Upper lobe of left lung (tissue), 6 donors: ENCODE measurements at regions not wholly inside any gene's neighbourhood (a gene's known extent, or its start where the extent isn't known, plus 50 kb on each side); places are given as distances from the start of the nearest gene placed in this dataset.

ENCODE experiments used
- ATAC-seq, 2 donors: fragments of 200-7000 bp; cut with Tn5 transposase; one replicate each; pipeline ENCODE4 v1.9.1; 2022; ENCODE audit warnings: mild to moderate bottlenecking in 2 of 2, moderate library complexity in 2 of 2; ENCODE audit not compliant: low FRiP score in 2 of 2
- DNase-seq, 2 donors: peaks; one replicate each; pipeline ENCODE4 v3.0.0-alpha.2; 2019 to 2020
- H3K27ac ChIP-seq, 4 donors: fragments of 200-600 bp; sonication (generic); one replicate each; pipeline ENCODE4 v1.5.1; 2016 to 2019
- H3K27me3 ChIP-seq, 4 donors: fragments of 200-600 bp; sonication (generic); one replicate each; pipeline ENCODE4 v1.5.1; 2017 to 2019
- H3K36me3 ChIP-seq, 4 donors: fragments of 200-600 bp; sonication (generic); one replicate each; pipeline ENCODE4 v1.5.1; 2016 to 2019
- H3K4me1 ChIP-seq, 4 donors: fragments of 200-600 bp; sonication (generic); one replicate each; pipeline ENCODE4 v1.5.1; 2018 to 2019
- H3K4me3 ChIP-seq, 4 donors: fragments of 200-600 bp; sonication (generic); one replicate each; pipeline ENCODE4 v1.5.1; 2017 to 2019; ENCODE audit warnings: mild to moderate bottlenecking in 2 of 4, moderate library complexity in 1 of 4
- H3K9me3 ChIP-seq, 4 donors: fragments of 200-600 bp; sonication (generic); one replicate each; pipeline ENCODE4 v1.5.1; 2018 to 2019
- CTCF ChIP-seq, 6 experiments: fragments of 450-650 bp in 4 of 6; fragments of 200-600 bp in 2 of 6; sonication (generic) in 2 of 6; IDR thresholded peaks; one replicate each; pipeline ENCODE4 v1.5.1; 2016 to 2019; ENCODE audit warnings: antibody characterized with exemption in 6 of 6
- EP300 ChIP-seq, 4 donors: sonication (generic); formaldehyde crosslinking; IDR thresholded peaks; one replicate each; pipeline ENCODE4 v1.5.1; 2017; ENCODE audit warnings: antibody characterized with exemption in 4 of 4, control low read depth in 2 of 4
- POLR2A ChIP-seq, 4 donors: fragments of 450-650 bp; IDR thresholded peaks; one replicate each; pipeline ENCODE4 v1.5.1; 2016 to 2017; ENCODE audit warnings: antibody characterized with exemption in 4 of 4, mild to moderate bottlenecking in 2 of 4
- POLR2AphosphoS5 ChIP-seq, 2 donors: sonication (generic); formaldehyde crosslinking; IDR thresholded peaks; one replicate each; pipeline ENCODE4 v1.5.1; 2017; ENCODE audit warnings: antibody characterized with exemption in 2 of 2
- WGBS, 2 donors: methylation state at CpG; one replicate each; pipeline ENCODE4 v1.1.5; 2017 to 2018; 5-methylcytosine and 5-hydroxymethylcytosine counted together
- donor health status: DM: no; HTN: no; CAD: no; lungs with moderate emphysema.
- donor health status: DM: no; HTN: yes; CAD: no; lungs with severe emphysema.

- no peaks in the 10 kb centered on the region for H3K27me3 ChIP-seq
- ATAC-seq (no peak), DNase-seq (no peak)
- H3K4me1 ChIP-seq, result no peaks in the 10 kb centered on the region
- 86 to 91% methylated on average over 7 of the region's 7 CpGs for WGBS, 2 donors
- H3K36me3 ChIP-seq, result peaks cover 0 to 5% (median 2%) of the 10 kb centered on the region in 4 donors
- H3K4me3 ChIP-seq, result no peak overlapping the region
- no peak for TF ChIP-seq EP300 (IDR thresholded peaks at IDR 0.05)
- no peak for TF ChIP-seq POLR2A (IDR thresholded peaks at IDR 0.05)
- TF ChIP-seq POLR2AphosphoS5 (IDR thresholded peaks at IDR 0.05), result no peak
- no peak for TF ChIP-seq CTCF (IDR thresholded peaks at IDR 0.05)
- no peaks in the 10 kb centered on the region for H3K9me3 ChIP-seq
- H3K27ac ChIP-seq, result no peak overlapping the region
Measured at GRCh38 chr22:26732284-26732683, 74.9 kb downstream of the MIAT start.

GRCh38 chr22:26734339-26735018, 77.1 kb downstream of the MIAT start:
- H3K27ac ChIP-seq, result no peak overlapping the region
- no peak for DNase-seq
- TF ChIP-seq CTCF (IDR thresholded peaks at IDR 0.05), result no peak
- TF ChIP-seq POLR2AphosphoS5 (IDR thresholded peaks at IDR 0.05), result no peak
- TF ChIP-seq EP300 (IDR thresholded peaks at IDR 0.05), result no peak
- TF ChIP-seq POLR2A (IDR thresholded peaks at IDR 0.05), result no peak
- H3K4me1 ChIP-seq, result no peaks in the 10 kb centered on the region
- WGBS, 2 donors, result 92 to 94% methylated on average over 4 of the region's 4 CpGs
- no peak overlapping the region for H3K4me3 ChIP-seq
- no peaks in the 10 kb centered on the region for H3K27me3 ChIP-seq
- H3K36me3 ChIP-seq, result peaks cover 0 to 4% (median 0%) of the 10 kb centered on the region in 4 donors
- ATAC-seq, result no peak
- H3K9me3 ChIP-seq, result no peaks in the 10 kb centered on the region

DNA sequence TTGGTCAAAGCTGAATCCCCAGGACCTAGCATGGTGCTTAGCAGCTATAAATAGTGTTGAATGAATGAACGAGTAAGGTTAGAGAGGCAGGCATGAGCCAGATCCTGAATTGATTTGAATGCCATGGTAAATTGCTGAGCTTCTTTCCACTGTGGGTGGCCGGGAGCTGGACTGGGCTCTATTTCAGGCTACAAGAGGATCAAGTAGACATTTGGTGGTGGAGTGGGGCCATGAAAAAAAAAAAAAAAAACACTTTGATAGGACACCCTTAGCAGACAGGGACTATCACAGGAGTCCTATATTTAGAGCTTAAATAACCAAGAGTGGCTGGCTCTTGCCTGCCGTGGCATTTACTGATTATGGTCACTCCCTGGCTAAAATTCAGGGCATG, 77.6 kb downstream of the MIAT start:
- no peaks in the 10 kb centered on the region for H3K9me3 ChIP-seq
- no peak overlapping the region for H3K27ac ChIP-seq
- no peaks in the 10 kb centered on the region for H3K4me1 ChIP-seq
- H3K4me3 ChIP-seq, result no peak overlapping the region
- peaks cover 0 to 4% (median 0%) of the 10 kb centered on the region in 4 donors for H3K36me3 ChIP-seq
- H3K27me3 ChIP-seq, result no peaks in the 10 kb centered on the region
- no peak for ATAC-seq
- TF ChIP-seq POLR2AphosphoS5 (IDR thresholded peaks at IDR 0.05), result no peak
- WGBS, 2 donors, result 80 to 89% methylated on average over 3 of the region's 3 CpGs
- DNase-seq, result no peak

- DNase-seq (no peak), ATAC-seq (no peak)
- TF ChIP-seq POLR2AphosphoS5 (IDR thresholded peaks at IDR 0.05) (no peak), EP300 (IDR thresholded peaks at IDR 0.05) (no peak), POLR2A (IDR thresholded peaks at IDR 0.05) (no peak), CTCF (IDR thresholded peaks at IDR 0.05) (no peak)
- no peaks in the 10 kb centered on the region for H3K27me3 ChIP-seq
- H3K4me1 ChIP-seq, result no peaks in the 10 kb centered on the region
- H3K27ac ChIP-seq, result no peak overlapping the region
- H3K9me3 ChIP-seq, result no peaks in the 10 kb centered on the region
- H3K36me3 ChIP-seq, result peaks cover 0 to 4% (median 0%) of the 10 kb centered on the region in 4 donors
- H3K4me3 ChIP-seq, result no peak overlapping the region
- 75 to 87% methylated on average over 1 of the region's 1 CpG for WGBS, 2 donors
Measured at GRCh38 chr22:26737262-26737661, 79.9 kb downstream of the MIAT start.

DNA sequence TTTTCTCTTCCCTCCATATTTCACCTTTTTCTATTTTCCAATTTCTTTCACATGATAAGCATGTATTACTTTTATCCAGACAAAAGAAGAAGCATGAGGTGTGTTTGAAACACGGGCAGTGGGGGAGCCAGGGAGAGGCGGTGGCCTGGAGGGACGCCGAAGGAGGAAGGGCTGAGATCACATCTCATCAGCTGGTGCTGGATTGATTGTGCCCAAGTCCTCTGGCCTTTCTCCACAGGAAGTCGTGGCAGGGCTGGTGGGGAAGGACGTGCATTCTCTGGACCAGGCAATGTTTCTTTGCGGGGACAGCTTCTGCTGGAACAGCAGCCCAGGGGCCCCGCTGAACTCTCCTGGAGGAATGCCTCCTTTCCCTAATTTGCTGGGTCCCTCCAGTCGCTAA, 82.9 kb downstream of the MIAT start:
- 39 to 41% methylated on average over 9 of the region's 9 CpGs for WGBS, 2 donors
- Histone ChIP-seq H3K4me1 (no peaks in the 10 kb centered on the region), H3K9me3 (no peaks in the 10 kb centered on the region), H3K27me3 (no peaks in the 10 kb centered on the region), H3K36me3 (peaks cover 0 to 4% (median 0%) of the 10 kb centered on the region in 4 donors), H3K4me3 (no peak overlapping the region), H3K27ac (peak overlapping the region in 2 of 4 donors; percentile 9 to 13)
- DNase-seq, result no peak
- TF ChIP-seq CTCF (IDR thresholded peaks at IDR 0.05) (no peak), EP300 (IDR thresholded peaks at IDR 0.05) (no peak), POLR2A (IDR thresholded peaks at IDR 0.05) (no peak), POLR2AphosphoS5 (IDR thresholded peaks at IDR 0.05) (peak in 1 of 2 donors; percentile 54)
- no peak for ATAC-seq
